Mesendoderm (in vitro differentiated cells): ENCODE measurements at regions not wholly inside any gene's neighbourhood (a gene's known extent, or its start where the extent isn't known, plus 50 kb on each side); places are given as distances from the start of the nearest gene placed in this dataset.

Source experiments
- DNase-seq: peaks from one replicate; pipeline ENCODE4 v3.0.0; 2013
- H2AK5ac ChIP-seq: 2 replicates; pipeline ENCODE4 v1.6.1; 2013; ENCODE audit warnings: low read length, inconsistent platforms
- H2BK120ac ChIP-seq: 2 replicates; pipeline ENCODE4 v1.6.1; 2013; ENCODE audit warnings: low read depth, mild to moderate bottlenecking, low read length, moderate library complexity, mixed read lengths
- H2BK15ac ChIP-seq: replicated peaks from 2 replicates; pipeline ENCODE4 v1.6.1; 2013; ENCODE audit warnings: low read depth, mild to moderate bottlenecking, moderate library complexity
- H2BK5ac ChIP-seq: 2 replicates; pipeline ENCODE4 v1.6.1; 2013; ENCODE audit warnings: low read length, inconsistent platforms
- H3K18ac ChIP-seq: 2 replicates; pipeline ENCODE4 v1.6.1; 2013; ENCODE audit warnings: mild to moderate bottlenecking, low read length, mixed read lengths
- H3K23ac ChIP-seq: one replicate; pipeline ENCODE4 v1.6.1; 2013; ENCODE audit warnings: low read length
- H3K27ac ChIP-seq: 2 replicates; pipeline ENCODE4 v1.5.1; 2013; ENCODE audit warnings: low read depth, mild to moderate bottlenecking, inconsistent platforms, low read length, moderate library complexity
- H3K27me3 ChIP-seq: 2 replicates; pipeline ENCODE4 v1.6.1; 2013; ENCODE audit warnings: low read length, control low read depth, mild to moderate bottlenecking, inconsistent platforms; ENCODE audit not compliant: insufficient read depth, poor library complexity
- H3K36me3 ChIP-seq: 2 replicates; pipeline ENCODE4 v1.6.1; 2013; ENCODE audit warnings: low read length, inconsistent platforms; ENCODE audit not compliant: control insufficient read depth, insufficient read depth
- H3K4ac ChIP-seq: one replicate; pipeline ENCODE4 v1.6.1; 2013; ENCODE audit warnings: low read depth, mild to moderate bottlenecking, low read length, moderate library complexity
- H3K4me1 ChIP-seq: 2 replicates; pipeline ENCODE4 v1.6.1; 2013; ENCODE audit warnings: low read depth, low read length, inconsistent platforms; ENCODE audit not compliant: control insufficient read depth
- H3K4me2 ChIP-seq: 2 replicates; pipeline ENCODE4 v1.6.1; 2013; ENCODE audit warnings: low read length
- H3K4me3 ChIP-seq: 2 replicates; pipeline ENCODE4 v1.5.1; 2013; ENCODE audit warnings: mild to moderate bottlenecking, low read length
- H3K56ac ChIP-seq: one replicate; pipeline ENCODE4 v1.6.1; 2013; ENCODE audit warnings: low read length
- H3K79me1 ChIP-seq: 2 replicates; pipeline ENCODE4 v1.6.1; 2013; ENCODE audit warnings: low read length, inconsistent platforms
- H3K79me2 ChIP-seq: 2 replicates; pipeline ENCODE4 v1.6.1; 2013; ENCODE audit warnings: mild to moderate bottlenecking, low read length; ENCODE audit not compliant: control insufficient read depth, insufficient read depth
- H3K9ac ChIP-seq: 2 replicates; pipeline ENCODE4 v1.6.1; 2013; ENCODE audit warnings: low read length, inconsistent platforms
- H4K5ac ChIP-seq: one replicate; pipeline ENCODE4 v1.6.1; 2013; ENCODE audit warnings: low read length
- H4K8ac ChIP-seq: one replicate; pipeline ENCODE4 v1.6.1; 2013; ENCODE audit warnings: low read depth, mild to moderate bottlenecking, control low read depth, low read length, moderate library complexity
- WGBS: extraction: QIAGEN DNeasy Blood & Tissue Kit; methylation state at CpG from one replicate; pipeline ENCODE4 v1.1.7; 2013; ENCODE audit warnings: low lambda C conversion rate, missing lambda C conversion rate; ENCODE audit not compliant: insufficient coverage; ENCODE audit errors: extremely low coverage; 5-methylcytosine and 5-hydroxymethylcytosine counted together

GRCh38 chr2:8615576-8616281 is 66.1 kb upstream of the ID2 start:
- H4K8ac ChIP-seq = no peak overlapping the region
- no peak overlapping the region for H3K56ac ChIP-seq
- H3K79me2 ChIP-seq = no peaks in the 10 kb centered on the region
- no peak overlapping the region for H2BK15ac ChIP-seq
- H4K5ac ChIP-seq = no peak overlapping the region
- no peak overlapping the region for H3K9ac ChIP-seq
- H3K23ac ChIP-seq = no peak overlapping the region
- no peak overlapping the region for H3K4ac ChIP-seq
- H2AK5ac ChIP-seq = no peak overlapping the region
- no peak overlapping the region for H3K18ac ChIP-seq
- no peak overlapping the region for H3K27ac ChIP-seq
- H3K36me3 ChIP-seq = no peaks in the 10 kb centered on the region
- no peak overlapping the region for H2BK120ac ChIP-seq
- H3K4me1 ChIP-seq = no peaks in the 10 kb centered on the region
- no peak overlapping the region for H3K4me3 ChIP-seq
- DNase-seq = no peak
- H3K4me2 ChIP-seq = no peak overlapping the region
- no peaks in the 10 kb centered on the region for H3K27me3 ChIP-seq
- no CpG with 5 or more reads among the region's 14 CpGs for WGBS
- H2BK5ac ChIP-seq = no peak overlapping the region
- H3K79me1 ChIP-seq = no peaks in the 10 kb centered on the region

DNA sequence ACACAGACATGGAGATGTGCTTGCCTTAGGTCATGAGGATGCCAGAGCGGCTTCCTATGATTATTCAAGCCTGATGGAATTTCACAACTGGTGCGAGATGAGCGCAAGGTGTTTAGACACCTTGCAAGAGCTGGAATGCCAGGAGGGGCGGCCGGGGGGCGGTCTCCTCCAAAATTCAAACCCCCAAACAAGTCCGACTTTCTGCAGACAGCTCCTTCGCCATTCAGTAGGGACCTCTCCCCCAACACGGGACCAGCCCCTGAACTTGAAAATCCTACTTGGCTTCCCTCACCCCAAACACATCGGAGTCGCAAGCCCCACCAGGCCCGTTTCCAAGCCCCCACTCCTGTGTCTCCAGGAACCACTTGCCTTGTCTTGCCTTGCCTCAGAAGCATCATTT is 64.8 kb upstream of the ID2 start:
- H3K18ac ChIP-seq = no peak overlapping the region
- no peak overlapping the region for H4K8ac ChIP-seq
- H3K4ac ChIP-seq = no peak overlapping the region
- no peak overlapping the region for H4K5ac ChIP-seq
- no peak overlapping the region for H3K23ac ChIP-seq
- no peak overlapping the region for H3K4me2 ChIP-seq
- DNase-seq = no peak
- H3K4me1 ChIP-seq = no peaks in the 10 kb centered on the region
- H2BK120ac ChIP-seq = no peak overlapping the region
- no peaks in the 10 kb centered on the region for H3K79me1 ChIP-seq
- no peaks in the 10 kb centered on the region for H3K79me2 ChIP-seq
- H3K27me3 ChIP-seq = no peaks in the 10 kb centered on the region
- WGBS = no CpG with 5 or more reads among the region's 12 CpGs
- no peak overlapping the region for H2AK5ac ChIP-seq
- H2BK15ac ChIP-seq = no peak overlapping the region
- H3K56ac ChIP-seq = no peak overlapping the region
- no peak overlapping the region for H3K27ac ChIP-seq
- no peaks in the 10 kb centered on the region for H3K36me3 ChIP-seq
- H3K4me3 ChIP-seq = no peak overlapping the region
- H2BK5ac ChIP-seq = no peak overlapping the region
- H3K9ac ChIP-seq = no peak overlapping the region

DNA sequence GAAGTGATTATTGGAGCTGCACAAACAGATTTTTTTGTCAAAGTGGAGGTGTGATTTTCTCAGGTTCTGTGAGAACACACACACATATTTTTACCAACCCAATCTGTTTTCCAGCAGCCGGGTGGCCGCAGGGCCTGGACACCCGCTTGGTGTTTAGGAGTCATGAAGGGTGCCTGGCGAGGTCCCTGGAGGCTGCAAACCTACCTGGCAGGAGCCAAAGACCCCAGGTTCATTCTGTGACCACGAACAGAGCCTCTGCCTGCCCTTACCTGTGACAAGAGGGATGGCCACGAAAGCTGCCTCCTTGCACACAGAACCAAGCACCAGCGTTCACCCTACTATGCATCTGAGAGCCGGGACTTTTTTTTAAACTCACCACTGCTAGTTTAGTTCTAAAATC is 64.3 kb upstream of the ID2 start:
- Histone ChIP-seq H3K4me3 (no peak overlapping the region), H3K27ac (no peak overlapping the region), H2AK5ac (no peak overlapping the region), H3K4me2 (no peak overlapping the region), H3K36me3 (no peaks in the 10 kb centered on the region), H2BK120ac (no peak overlapping the region), H3K23ac (peak overlapping the region; percentile 59), H2BK15ac (no peak overlapping the region), H3K18ac (no peak overlapping the region), H3K56ac (no peak overlapping the region), H3K79me2 (no peaks in the 10 kb centered on the region), H3K79me1 (no peaks in the 10 kb centered on the region), H3K27me3 (no peaks in the 10 kb centered on the region), H3K4ac (no peak overlapping the region), H3K9ac (no peak overlapping the region), H2BK5ac (no peak overlapping the region), H4K8ac (no peak overlapping the region), H3K4me1 (no peaks in the 10 kb centered on the region), H4K5ac (no peak overlapping the region)
- DNase-seq = no peak
- no CpG with 5 or more reads among the region's 8 CpGs for WGBS

DNA sequence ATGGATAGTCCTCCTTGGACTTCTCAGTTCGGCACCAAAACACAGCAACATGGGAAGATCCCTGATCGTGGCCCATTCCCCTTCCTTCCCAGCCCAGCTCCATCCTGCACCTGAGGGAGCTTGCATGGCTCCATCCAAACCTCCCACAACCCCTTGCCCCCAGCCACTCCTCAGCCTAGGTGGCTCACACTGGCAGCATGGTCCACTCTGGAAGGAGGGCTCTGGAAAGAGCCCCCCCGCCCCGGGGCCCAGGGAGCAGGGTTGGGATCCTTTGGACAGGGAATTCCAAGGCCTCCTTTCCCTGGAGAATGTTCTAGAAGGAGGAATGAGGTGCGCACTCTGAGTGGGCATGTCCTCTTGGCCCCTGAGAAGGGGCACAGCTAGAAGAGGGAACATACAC is 62.8 kb upstream of the ID2 start:
- Histone ChIP-seq H3K79me1 (no peaks in the 10 kb centered on the region), H4K8ac (no peak overlapping the region), H3K79me2 (no peaks in the 10 kb centered on the region), H2BK120ac (no peak overlapping the region), H3K27ac (no peak overlapping the region), H2AK5ac (no peak overlapping the region), H3K56ac (no peak overlapping the region), H3K4ac (no peak overlapping the region), H3K4me2 (no peak overlapping the region), H3K23ac (no peak overlapping the region), H4K5ac (no peak overlapping the region), H3K9ac (no peak overlapping the region), H2BK5ac (no peak overlapping the region), H2BK15ac (no peak overlapping the region), H3K4me1 (no peaks in the 10 kb centered on the region), H3K18ac (no peak overlapping the region), H3K27me3 (no peaks in the 10 kb centered on the region), H3K36me3 (no peaks in the 10 kb centered on the region), H3K4me3 (no peak overlapping the region)
- no peak for DNase-seq
- WGBS = no CpG with 5 or more reads among the region's 5 CpGs

DNA sequence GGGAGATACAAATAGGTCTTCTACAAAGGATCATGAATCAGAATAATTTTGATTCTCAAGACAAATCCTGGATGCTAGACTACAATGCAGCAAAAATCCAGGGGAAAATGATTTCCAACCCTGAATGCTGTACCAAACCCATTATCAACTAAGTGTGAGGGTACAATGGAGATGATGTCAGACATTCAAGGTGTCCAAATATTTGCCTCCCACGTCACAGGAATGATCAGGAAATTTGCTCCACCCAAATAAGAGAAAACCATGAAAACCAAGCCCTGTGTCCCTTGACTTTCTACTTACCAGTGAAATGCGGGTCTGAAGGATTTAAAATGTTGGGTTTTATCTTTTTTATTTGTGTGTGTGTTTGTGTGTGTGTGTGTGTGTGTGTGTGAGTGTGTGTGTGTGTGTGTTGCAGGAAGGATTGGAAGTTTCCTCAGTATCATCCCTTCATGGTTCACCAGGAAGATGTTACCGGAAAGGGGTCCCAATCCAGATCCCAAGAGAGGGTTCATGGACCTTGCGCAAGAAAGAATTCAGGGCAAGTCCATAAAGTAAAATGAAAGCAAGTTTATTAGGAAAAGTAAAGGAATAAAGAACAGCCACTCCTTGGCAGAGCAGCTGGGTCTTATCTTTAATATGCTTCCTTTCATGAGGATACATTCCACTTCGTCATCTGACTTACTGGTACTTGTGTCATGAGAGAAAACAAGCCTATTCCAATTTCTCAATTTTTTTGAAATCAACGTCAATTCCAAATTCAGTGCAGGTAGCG is 61.1 kb upstream of the ID2 start:
- Histone ChIP-seq H3K79me1 (no peaks in the 10 kb centered on the region), H3K36me3 (no peaks in the 10 kb centered on the region), H3K27ac (no peak overlapping the region), H2AK5ac (no peak overlapping the region), H2BK120ac (no peak overlapping the region), H3K9ac (no peak overlapping the region), H4K5ac (no peak overlapping the region), H3K4me1 (no peaks in the 10 kb centered on the region), H2BK15ac (no peak overlapping the region), H3K23ac (no peak overlapping the region), H3K56ac (no peak overlapping the region), H2BK5ac (no peak overlapping the region), H3K79me2 (no peaks in the 10 kb centered on the region), H3K27me3 (no peaks in the 10 kb centered on the region), H3K4ac (no peak overlapping the region), H3K4me2 (no peak overlapping the region), H3K4me3 (no peak overlapping the region), H3K18ac (no peak overlapping the region), H4K8ac (no peak overlapping the region)
- no CpG with 5 or more reads among the region's 7 CpGs for WGBS
- no peak for DNase-seq
